ENCODE measurements at regions not wholly inside any gene's neighbourhood (a gene's known extent, or its start where the extent isn't known, plus 50 kb on each side); places are given as distances from the start of the nearest gene placed in this dataset.
"Not testable (repeated sequence)": the region's sequence is repeated elsewhere in the genome, so short reads cannot be mapped to it uniquely, and the experiment has no call there.

DNA sequence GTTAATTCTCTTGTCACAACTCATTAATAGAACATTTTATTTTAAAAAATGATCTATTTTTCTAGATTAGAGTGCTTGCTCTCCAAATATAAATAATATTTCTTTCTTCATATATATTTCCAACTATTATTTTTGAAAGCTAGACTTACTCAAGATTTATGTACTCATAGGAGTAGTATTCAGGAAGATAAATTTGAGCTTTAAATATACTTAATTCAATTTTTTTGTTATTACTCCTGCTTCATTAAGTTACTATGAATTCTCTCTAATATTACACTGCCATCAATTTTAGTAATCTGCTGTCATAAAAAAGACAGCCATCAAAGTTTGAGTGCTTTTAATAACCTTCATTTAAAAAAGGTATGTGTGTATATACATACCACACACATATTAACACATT lies 161.9 kb upstream of the PCDH9 start:
- no peaks in the 10 kb centered on the region for H3K27me3 ChIP-seq
- TF ChIP-seq, protein P1, sequence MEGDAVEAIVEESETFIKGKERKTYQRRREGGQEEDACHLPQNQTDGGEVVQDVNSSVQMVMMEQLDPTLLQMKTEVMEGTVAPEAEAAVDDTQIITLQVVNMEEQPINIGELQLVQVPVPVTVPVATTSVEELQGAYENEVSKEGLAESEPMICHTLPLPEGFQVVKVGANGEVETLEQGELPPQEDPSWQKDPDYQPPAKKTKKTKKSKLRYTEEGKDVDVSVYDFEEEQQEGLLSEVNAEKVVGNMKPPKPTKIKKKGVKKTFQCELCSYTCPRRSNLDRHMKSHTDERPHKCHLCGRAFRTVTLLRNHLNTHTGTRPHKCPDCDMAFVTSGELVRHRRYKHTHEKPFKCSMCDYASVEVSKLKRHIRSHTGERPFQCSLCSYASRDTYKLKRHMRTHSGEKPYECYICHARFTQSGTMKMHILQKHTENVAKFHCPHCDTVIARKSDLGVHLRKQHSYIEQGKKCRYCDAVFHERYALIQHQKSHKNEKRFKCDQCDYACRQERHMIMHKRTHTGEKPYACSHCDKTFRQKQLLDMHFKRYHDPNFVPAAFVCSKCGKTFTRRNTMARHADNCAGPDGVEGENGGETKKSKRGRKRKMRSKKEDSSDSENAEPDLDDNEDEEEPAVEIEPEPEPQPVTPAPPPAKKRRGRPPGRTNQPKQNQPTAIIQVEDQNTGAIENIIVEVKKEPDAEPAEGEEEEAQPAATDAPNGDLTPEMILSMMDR (IDR thresholded peaks at IDR 0.05), result no peak
- ATAC-seq, result no peak
- H3K9me3 ChIP-seq, result no peaks in the 10 kb centered on the region
- H3K4me3 ChIP-seq, result no peak overlapping the region
- no peaks in the 10 kb centered on the region for H3K4me1 ChIP-seq
- no peaks in the 10 kb centered on the region for H3K36me3 ChIP-seq
- no peak overlapping the region for H3K27ac ChIP-seq
- intact Hi-C loops (cut with DNase I), result no loop called here
- DNase-seq, result no peak

DNA sequence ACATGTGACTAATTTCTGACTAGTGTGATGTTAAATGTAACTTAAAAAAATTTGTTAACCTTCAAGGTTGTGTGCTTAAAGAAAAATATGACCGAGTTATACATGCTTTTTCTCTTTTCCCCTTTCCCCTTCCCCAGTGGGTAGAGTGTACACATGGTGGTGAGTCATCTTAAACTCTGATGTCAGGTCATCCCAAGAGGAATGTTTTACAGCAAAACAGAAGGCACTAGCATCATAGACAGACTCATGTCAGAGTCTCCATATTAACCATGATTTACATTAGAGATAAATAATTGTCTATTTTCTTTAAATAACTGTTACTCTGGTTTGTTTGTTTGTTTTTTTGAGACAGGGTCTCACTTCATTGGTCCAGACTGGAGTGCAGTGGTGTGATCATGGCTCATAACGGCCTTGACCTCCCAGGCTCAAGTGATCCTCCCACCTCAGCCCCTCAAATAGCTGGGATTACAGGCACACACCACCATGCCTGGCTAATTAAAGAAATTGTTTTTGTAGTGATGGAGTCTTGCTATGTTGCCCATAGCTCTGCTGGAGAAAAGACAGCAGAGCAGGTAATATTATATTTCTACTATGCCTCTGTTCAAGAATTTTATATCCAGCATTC lies 160.4 kb upstream of the PCDH9 start:
- Histone ChIP-seq H3K27me3 (no peaks in the 10 kb centered on the region), H3K9me3 (no peaks in the 10 kb centered on the region), H3K36me3 (no peaks in the 10 kb centered on the region), H3K4me3 (no peak overlapping the region), H3K4me1 (no peaks in the 10 kb centered on the region), H3K27ac (no peak overlapping the region)
- intact Hi-C loops (cut with DNase I), result no loop called here
- DNase-seq (no peak), ATAC-seq (no peak)
- TF ChIP-seq, protein P1 (IDR thresholded peaks at IDR 0.05), result no peak

- Histone ChIP-seq H3K36me3 (no peaks in the 10 kb centered on the region), H3K4me1 (no peaks in the 10 kb centered on the region), H3K9me3 (no peaks in the 10 kb centered on the region), H3K4me3 (no peak overlapping the region), H3K27ac (no peak overlapping the region), H3K27me3 (no peaks in the 10 kb centered on the region)
- TF ChIP-seq, protein P1 (IDR thresholded peaks at IDR 0.05), result no peak
- no peak for ATAC-seq
- DNase-seq, result no peak
- intact Hi-C loops (cut with DNase I), result no loop called here
Measured at GRCh38 chr13:67389171-67389570, 159.0 kb upstream of the PCDH9 start.

DNA sequence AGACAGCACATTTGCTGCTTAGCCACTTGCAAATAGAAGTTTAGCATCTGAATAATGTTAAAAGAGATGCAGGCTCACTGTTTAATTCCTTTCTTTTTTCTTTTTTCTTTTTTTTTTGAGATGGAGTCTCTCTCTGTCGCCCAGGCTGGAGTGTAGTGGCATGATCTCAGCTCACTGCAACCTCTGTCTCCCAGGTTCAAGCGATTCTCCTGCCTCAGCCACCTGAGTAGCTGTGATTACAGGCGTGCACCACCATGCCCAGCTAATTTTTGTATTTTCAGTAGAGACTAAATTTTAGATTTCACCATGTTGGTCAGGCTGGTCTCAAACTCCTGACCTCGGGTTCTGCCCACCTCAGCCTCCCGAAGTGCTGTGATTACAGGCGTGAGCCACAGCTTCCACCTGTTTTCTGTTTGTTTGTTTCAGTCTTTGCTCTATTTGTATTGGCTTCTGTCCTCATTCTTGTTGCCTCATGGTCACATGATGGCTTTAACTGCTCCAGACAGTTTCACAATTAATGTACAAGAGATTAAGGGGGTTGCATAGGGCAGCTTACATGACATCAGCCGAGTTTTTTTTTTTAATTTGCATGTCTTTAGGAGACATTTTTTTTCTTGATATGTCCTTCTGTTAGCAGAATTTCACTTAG lies 153.1 kb upstream of the PCDH9 start:
- H3K27me3 ChIP-seq; H3K4me1 ChIP-seq; DNase-seq; H3K4me3 ChIP-seq; H3K27ac ChIP-seq; H3K9me3 ChIP-seq; intact Hi-C loops (cut with DNase I); ATAC-seq; H3K36me3 ChIP-seq: not testable (repeated sequence)

DNA sequence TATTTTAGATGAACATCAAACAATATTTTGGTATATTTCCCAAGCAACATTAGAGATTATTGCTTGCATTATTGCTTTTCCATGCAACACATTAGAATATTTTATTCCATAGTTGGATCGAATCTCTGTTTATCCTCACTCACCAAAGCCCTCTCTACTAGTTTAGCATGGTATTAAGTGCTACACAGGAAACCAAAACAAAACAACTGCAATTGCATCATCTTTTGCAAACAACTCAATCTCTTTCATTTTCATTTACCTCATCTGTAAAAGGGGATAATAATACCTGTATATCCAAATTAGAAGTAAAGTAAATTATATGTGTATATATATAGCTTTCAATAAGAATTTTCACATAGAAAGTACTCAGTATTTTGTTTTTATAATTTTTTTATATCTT lies 147.8 kb upstream of the PCDH9 start:
- H3K36me3 ChIP-seq, result no peaks in the 10 kb centered on the region
- TF ChIP-seq, protein P1 (IDR thresholded peaks at IDR 0.05), result no peak
- H3K4me1 ChIP-seq, result no peaks in the 10 kb centered on the region
- DNase-seq (no peak), ATAC-seq (no peak)
- no peaks in the 10 kb centered on the region for H3K27me3 ChIP-seq
- intact Hi-C loops (cut with DNase I), result no loop called here
- no peak overlapping the region for H3K27ac ChIP-seq
- H3K4me3 ChIP-seq, result no peak overlapping the region
- H3K9me3 ChIP-seq, result no peaks in the 10 kb centered on the region

DNA sequence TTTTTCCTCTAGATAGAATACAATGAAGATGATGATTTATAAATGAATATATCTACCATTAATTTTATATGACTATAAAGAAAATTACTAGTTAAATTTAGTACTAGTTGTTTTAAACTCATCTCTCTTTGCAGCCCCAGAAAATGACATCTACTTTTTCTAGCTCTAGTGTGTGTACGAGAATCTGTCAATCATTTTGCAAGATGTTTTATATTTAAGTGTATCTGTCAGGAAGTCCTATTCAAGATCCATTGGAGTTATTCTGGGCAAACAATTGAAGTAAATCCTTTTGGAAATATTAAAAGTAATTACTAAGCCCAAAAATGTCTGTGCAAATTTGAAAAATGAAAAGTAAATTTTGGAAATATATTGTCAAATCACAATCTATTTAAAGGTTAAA lies 144.3 kb upstream of the PCDH9 start:
- Histone ChIP-seq H3K36me3 (no peaks in the 10 kb centered on the region), H3K4me3 (no peak overlapping the region), H3K4me1 (no peaks in the 10 kb centered on the region), H3K27ac (no peak overlapping the region), H3K27me3 (no peaks in the 10 kb centered on the region), H3K9me3 (no peaks in the 10 kb centered on the region)
- ATAC-seq (no peak), DNase-seq (no peak)
- intact Hi-C loops (cut with DNase I), result no loop called here
- TF ChIP-seq, protein P1 (IDR thresholded peaks at IDR 0.05), result no peak
